Heart left ventricle (tissue), 16 donors: ENCODE measurements at regions not wholly inside any gene's neighbourhood (a gene's known extent, or its start where the extent isn't known, plus 50 kb on each side); places are given as distances from the start of the nearest gene placed in this dataset.

ENCODE experiments used
- ATAC-seq, 4 donors: fragments of 200-7000 bp; cut with Tn5 transposase; one replicate each; pipeline ENCODE4 v1.9.1; 2020 to 2022; ENCODE audit warnings: moderate library complexity in 4 of 4, mild to moderate bottlenecking in 3 of 4, moderate number of reproducible peaks in 1 of 4
- DNase-seq, 5 donors: peaks; one replicate each; pipeline ENCODE4 v3.0.0-alpha.2; 2020
- H3K27ac ChIP-seq, 12 donors: fragments of 200-600 bp; sonication (generic) in 4 of 12; one replicate each; pipeline versions ENCODE4 v1.5.0 to v1.8.0; 2016 to 2022; ENCODE audit warnings: mild to moderate bottlenecking in 2 of 12
- H3K27me3 ChIP-seq, 9 donors: fragments of 200-600 bp; sonication (generic) in 2 of 9; one replicate each; pipeline versions ENCODE4 v1.5.1 to v1.8.0; 2016 to 2022; ENCODE audit warnings: mild to moderate bottlenecking in 3 of 9
- H3K36me3 ChIP-seq, 9 donors: fragments of 200-600 bp; sonication (generic) in 2 of 9; one replicate each; pipeline versions ENCODE4 v1.5.0 to v1.8.0; 2018 to 2022; ENCODE audit warnings: mild to moderate bottlenecking in 2 of 9
- H3K4me1 ChIP-seq, 12 donors: fragments of 200-600 bp; sonication (generic) in 4 of 12; one replicate each; pipeline versions ENCODE4 v1.5.0 to v1.8.0; 2016 to 2022; ENCODE audit warnings: mild to moderate bottlenecking in 3 of 12
- H3K4me3 ChIP-seq, 12 donors: fragments of 200-600 bp; sonication (generic) in 4 of 12; one replicate each; pipeline versions ENCODE4 v1.5.0 to v1.8.0; 2017 to 2022; ENCODE audit warnings: mild to moderate bottlenecking in 9 of 12, moderate library complexity in 4 of 12
- H3K9me3 ChIP-seq, 12 donors: fragments of 200-600 bp; sonication (generic) in 4 of 12; one replicate each; pipeline versions ENCODE4 v1.5.0 to v1.8.0; 2016 to 2022; ENCODE audit warnings: mild to moderate bottlenecking in 1 of 12
- POLR2A ChIP-seq, 2 donors: fragments of 450-650 bp; IDR thresholded peaks; one replicate each; pipeline ENCODE4 v1.6.1; 2017; ENCODE audit warnings: antibody characterized with exemption in 2 of 2, mild to moderate bottlenecking in 2 of 2, moderate library complexity in 2 of 2
- WGBS, 4 donors: extraction: QIAGEN DNeasy Blood & Tissue Kit in 2 of 4; methylation state at CpG; one replicate each; pipeline versions ENCODE4 v1.1.5 to v1.1.7; 2013 to 2018; 5-methylcytosine and 5-hydroxymethylcytosine counted together
- intact Hi-C, 10 donors: fragments of 100-400 bp; cut with DNase I; formaldehyde crosslinking; loops; one replicate each; pipeline versions ENCODE4 v1.11.1 to v1.14.2; 2022
- TF ChIP-seq, protein P1 (sequence below), 12 donors: fragments of 200-600 bp; sonication (generic) in 4 of 12; IDR thresholded peaks; one replicate each; pipeline versions ENCODE4 v1.5.0 to v1.8.0; 2018 to 2022; ENCODE audit warnings: antibody characterized with exemption in 12 of 12, mild to moderate bottlenecking in 5 of 12
- donor health status: ischemic (EF 13 %, LVEDD 7.1; RV severe dilation, severe dysfunction).
- donor health status: healthy with polysubstance abuse.
- donor health status: DM: no; HTN: yes; CAD: no.
- donor health status: DM: no; HTN: no; CAD: no.
- donor health status: ischemic (EF 25% LVEDD 6.9; RV normal size, moderate dysfunction).
- donor health status: ischemic (EF 25% LVEDD 5.7; RV mildly dilated, moderate dysfunction).
- donor health status: healthy.
- donor health status: DM: yes; HTN: yes; CAD: no.
- donor health status: ischemic (EF 35%, LVEDD 5.7; RV mildly dilated, moderate dysfunction).
- donor health status: nonischemic (EF 11% LVEDD 7.7; RV severe dilation, severe dysfunction).
- donor health status: DM: yes; HTN: yes; CAD: no.
- donor health status: PGD.
- donor health status: ischemic (EF 29% LVEDD 5.4; RV normal size, mild dysfunction).
- donor health status: nonischemic (EF 23%, LVEDD 6.1; RV moderate dilation, normal function).

DNA sequence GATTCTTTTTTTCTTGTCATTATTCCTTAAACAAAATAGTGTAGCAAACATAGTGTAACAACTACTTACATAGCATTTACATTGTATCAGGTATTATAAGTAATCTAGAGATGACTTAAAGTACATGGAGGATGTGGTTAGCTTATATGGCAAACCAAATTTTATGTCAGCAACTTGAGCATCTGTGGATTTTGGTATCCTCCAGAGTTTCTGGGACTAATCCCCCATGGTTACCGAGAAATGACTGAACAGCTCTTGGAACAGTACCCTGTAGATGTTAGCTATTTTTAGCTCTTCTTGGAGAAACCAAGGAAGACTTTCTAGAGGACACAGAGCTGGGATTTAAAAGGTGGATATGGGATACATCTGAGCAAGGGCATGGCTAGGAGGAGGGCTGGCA is 157.6 kb upstream of the KLF4 start:
- no peak for DNase-seq
- Histone ChIP-seq H3K36me3 (no peaks in the 10 kb centered on the region), H3K4me1 (peaks cover 0 to 21% (median 13%) of the 10 kb centered on the region in 12 donors), H3K4me3 (no peak overlapping the region), H3K27me3 (no peaks in the 10 kb centered on the region), H3K27ac (no peak overlapping the region), H3K9me3 (no peaks in the 10 kb centered on the region)
- 85 to 93% (median 88%) methylated on average over 1 of the region's 1 CpG for WGBS, 4 donors
- ATAC-seq, result no peak
- TF ChIP-seq POLR2A (IDR thresholded peaks at IDR 0.05), result no peak
- TF ChIP-seq, protein P1, sequence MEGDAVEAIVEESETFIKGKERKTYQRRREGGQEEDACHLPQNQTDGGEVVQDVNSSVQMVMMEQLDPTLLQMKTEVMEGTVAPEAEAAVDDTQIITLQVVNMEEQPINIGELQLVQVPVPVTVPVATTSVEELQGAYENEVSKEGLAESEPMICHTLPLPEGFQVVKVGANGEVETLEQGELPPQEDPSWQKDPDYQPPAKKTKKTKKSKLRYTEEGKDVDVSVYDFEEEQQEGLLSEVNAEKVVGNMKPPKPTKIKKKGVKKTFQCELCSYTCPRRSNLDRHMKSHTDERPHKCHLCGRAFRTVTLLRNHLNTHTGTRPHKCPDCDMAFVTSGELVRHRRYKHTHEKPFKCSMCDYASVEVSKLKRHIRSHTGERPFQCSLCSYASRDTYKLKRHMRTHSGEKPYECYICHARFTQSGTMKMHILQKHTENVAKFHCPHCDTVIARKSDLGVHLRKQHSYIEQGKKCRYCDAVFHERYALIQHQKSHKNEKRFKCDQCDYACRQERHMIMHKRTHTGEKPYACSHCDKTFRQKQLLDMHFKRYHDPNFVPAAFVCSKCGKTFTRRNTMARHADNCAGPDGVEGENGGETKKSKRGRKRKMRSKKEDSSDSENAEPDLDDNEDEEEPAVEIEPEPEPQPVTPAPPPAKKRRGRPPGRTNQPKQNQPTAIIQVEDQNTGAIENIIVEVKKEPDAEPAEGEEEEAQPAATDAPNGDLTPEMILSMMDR (IDR thresholded peaks at IDR 0.05), result no peak
- intact Hi-C loops, result loop anchor here in 3 of 10 donors (10.0 kb wide), 4 partner anchors 62 to 508 kb away; no protein-coding TSS in a partner anchor

DNA sequence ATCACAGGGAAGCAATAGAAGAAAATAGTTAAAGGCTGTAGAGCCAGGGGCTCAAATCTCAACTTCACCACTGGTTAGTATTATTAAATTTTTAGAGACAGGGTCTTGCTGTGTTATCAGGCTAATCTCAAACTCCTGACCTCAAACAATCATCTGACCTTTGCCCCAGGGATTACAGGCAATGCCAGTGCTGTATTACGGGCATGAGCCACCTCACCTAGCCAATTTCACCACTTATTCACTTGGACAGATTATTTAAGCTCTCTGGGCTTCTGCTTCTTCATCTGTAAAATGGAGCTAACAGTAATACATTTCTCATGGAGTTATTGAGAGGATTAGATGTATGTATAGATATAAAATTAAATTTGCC is 155.9 kb upstream of the KLF4 start:
- Histone ChIP-seq H3K9me3 (no peaks in the 10 kb centered on the region), H3K27me3 (no peaks in the 10 kb centered on the region), H3K4me1 (peaks cover 0 to 21% (median 13%) of the 10 kb centered on the region in 12 donors), H3K36me3 (no peaks in the 10 kb centered on the region), H3K27ac (peak overlapping the region in 10 of 12 donors; percentile 6 to 79 (median 52)), H3K4me3 (no peak overlapping the region)
- TF ChIP-seq POLR2A (IDR thresholded peaks at IDR 0.05), result no peak
- TF ChIP-seq, protein P1 (IDR thresholded peaks at IDR 0.05), result no peak
- DNase-seq, result no peak
- intact Hi-C loops, result loop anchor here in 3 of 10 donors (10.0 kb wide), 4 partner anchors 61 to 509 kb away; no protein-coding TSS in a partner anchor
- 86 to 93% (median 89%) methylated on average over 1 of the region's 1 CpG for WGBS, 4 donors
- ATAC-seq, result no peak

DNA sequence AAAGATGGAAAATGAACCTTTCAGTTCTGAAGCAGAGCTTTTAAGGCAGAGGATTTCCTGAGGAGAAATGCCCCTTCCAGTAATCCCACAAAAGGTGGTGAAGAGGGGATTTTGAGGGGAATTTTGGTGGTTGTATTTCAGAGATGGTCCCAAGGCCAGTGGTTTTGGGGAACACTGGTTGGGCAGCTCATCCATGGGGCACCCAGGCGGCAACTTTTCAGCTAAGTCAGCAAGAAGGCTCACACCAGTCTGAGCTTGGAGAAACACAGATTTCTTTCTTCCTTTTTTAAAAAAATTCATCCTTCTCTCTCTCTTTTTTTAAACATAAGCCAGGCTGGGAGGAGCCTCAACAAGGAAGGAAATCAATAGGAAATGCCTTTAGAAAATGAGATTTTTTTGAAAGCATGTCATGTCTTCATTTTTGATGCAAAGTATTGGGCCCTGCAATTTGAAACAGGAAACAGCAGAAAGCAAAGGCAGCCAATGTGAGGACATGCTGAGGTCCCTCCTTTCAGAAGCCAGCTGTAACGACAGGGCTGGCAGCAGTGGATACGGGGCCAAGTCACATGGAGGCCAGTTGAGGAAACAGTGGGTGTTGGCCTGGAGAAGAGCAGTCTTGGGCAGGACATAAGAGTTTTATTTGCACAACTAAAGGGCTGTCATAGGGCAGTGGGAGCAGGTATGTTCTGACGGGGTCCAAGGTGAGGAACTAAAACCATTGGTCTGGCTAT is 155.3 kb upstream of the KLF4 start:
- Histone ChIP-seq H3K36me3 (no peaks in the 10 kb centered on the region), H3K27ac (peak overlapping the region in 10 of 12 donors; percentile 8 to 79 (median 56)), H3K4me3 (no peak overlapping the region), H3K4me1 (peaks cover 0 to 21% (median 13%) of the 10 kb centered on the region in 12 donors), H3K27me3 (no peaks in the 10 kb centered on the region), H3K9me3 (no peaks in the 10 kb centered on the region)
- no peak for TF ChIP-seq POLR2A (IDR thresholded peaks at IDR 0.05)
- TF ChIP-seq, protein P1 (IDR thresholded peaks at IDR 0.05), result no peak
- 38 to 53% (median 42%) methylated on average over 4 of the region's 4 CpGs for WGBS, 4 donors
- intact Hi-C loops, result loop anchor here in 3 of 10 donors (10.0 kb wide), 4 partner anchors 60 to 510 kb away; no protein-coding TSS in a partner anchor
- ATAC-seq (peak; percentile 78 to 91 (median 87)), DNase-seq (peak; percentile 64 to 74 (median 70))

DNA sequence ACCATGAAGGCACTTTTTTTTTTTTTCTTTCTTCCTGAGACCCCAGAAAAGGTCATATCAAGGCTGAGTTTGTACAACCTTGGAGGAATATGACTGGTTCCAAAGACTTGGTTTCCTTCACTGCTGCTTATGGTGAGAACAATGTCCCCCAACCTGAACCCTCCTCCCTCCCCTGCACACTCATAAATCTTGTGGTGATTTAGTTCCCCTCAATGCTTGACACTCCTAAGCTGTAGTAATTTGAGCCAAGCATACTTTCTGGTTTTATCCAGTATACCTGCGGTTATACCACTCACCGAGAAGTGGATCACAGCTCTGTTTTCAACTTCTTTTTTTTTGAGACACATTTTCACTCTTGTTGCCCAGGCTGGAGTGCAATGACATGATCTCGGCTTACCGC is 149.9 kb upstream of the KLF4 start:
- Histone ChIP-seq H3K27ac (peak overlapping the region; percentile 95 to 100 (median 96)), H3K4me1 (peaks cover 0 to 36% (median 14%) of the 10 kb centered on the region in 12 donors), H3K36me3 (no peaks in the 10 kb centered on the region), H3K9me3 (no peaks in the 10 kb centered on the region), H3K27me3 (no peaks in the 10 kb centered on the region), H3K4me3 (no peak overlapping the region)
- DNase-seq, result no peak
- ATAC-seq, result no peak
- intact Hi-C loops, result loop anchor here in 8 of 10 donors (2.0 to 10.0 kb wide), 10 partner anchors 37 to 503 kb away; partner anchors contain the start of gene KLF4 (in 2 of the 8)
- 92 to 99% (median 94%) methylated on average over 4 of the region's 4 CpGs for WGBS, 4 donors
- TF ChIP-seq, protein P1 (IDR thresholded peaks at IDR 0.05), result no peak
- TF ChIP-seq POLR2A (IDR thresholded peaks at IDR 0.05), result no peak
